Kidney (tissue), 13 donors: ENCODE measurements at regions not wholly inside any gene's neighbourhood (a gene's known extent, or its start where the extent isn't known, plus 50 kb on each side); places are given as distances from the start of the nearest gene placed in this dataset.

Source experiments
- DNase-seq, 5 donors: peaks; one replicate each; pipeline ENCODE4 v3.0.0-alpha.2; 2013 to 2020
- FAIRE-seq: peaks from 2 replicates; lab custom pipeline; 2012; peaks lifted over from hg19 to GRCh38; lab: Jason Lieb, UNC
- H3K27ac ChIP-seq, 2 donors: one replicate each; pipeline ENCODE4 v1.7.0; 2013; ENCODE audit warnings: low read depth in 2 of 2, low read length in 2 of 2, inconsistent platforms in 1 of 2
- H3K27me3 ChIP-seq: one replicate; pipeline ENCODE4 v1.7.1; 2013; ENCODE audit warnings: low read length, inconsistent platforms; ENCODE audit not compliant: control insufficient read depth, insufficient read depth
- H3K36me3 ChIP-seq, 3 donors: one replicate each; pipeline versions ENCODE4 v1.7.0 to v1.7.1; 2013; ENCODE audit warnings: low read length in 3 of 3, control low read depth in 1 of 3, inconsistent platforms in 1 of 3; ENCODE audit not compliant: insufficient read depth in 3 of 3, control insufficient read depth in 2 of 3
- H3K4me1 ChIP-seq, 3 donors: one replicate each; pipeline versions ENCODE4 v1.7.0 to v1.7.1; 2013; ENCODE audit warnings: low read length in 3 of 3, inconsistent platforms in 1 of 3, low read depth in 1 of 3; ENCODE audit not compliant: control insufficient read depth in 2 of 3, insufficient read depth in 2 of 3
- H3K4me3 ChIP-seq, 3 donors: one replicate each; pipeline versions ENCODE4 v1.7.0 to v1.8.1; 2013; ENCODE audit warnings: low read length in 3 of 3, control low read depth in 1 of 3, inconsistent platforms in 1 of 3
- H3K9ac ChIP-seq, 3 donors: one replicate each; pipeline versions ENCODE4 v1.7.0 to v1.7.1; 2013; ENCODE audit warnings: low read length in 3 of 3, control low read depth in 1 of 3, inconsistent platforms in 1 of 3
- H3K9me3 ChIP-seq, 3 donors: one replicate each; pipeline versions ENCODE4 v1.7.0 to v1.7.1; 2013; ENCODE audit warnings: low read length in 3 of 3, control low read depth in 1 of 3, inconsistent platforms in 1 of 3; ENCODE audit not compliant: control insufficient read depth in 2 of 3, insufficient read depth in 1 of 3
- intact Hi-C: fragments of 100-400 bp; cut with DNase I; formaldehyde crosslinking; loops from one replicate; pipeline ENCODE4 v1.11.1; 2022
- TF ChIP-seq, protein P1 (sequence below): IDR thresholded peaks from 3 replicates; pipeline ENCODE4 v1.5.1; 2012; ENCODE audit warnings: mild to moderate bottlenecking, moderate library complexity, borderline replicate concordance; ENCODE audit not compliant: insufficient read depth; ENCODE audit errors: extremely low read depth
- donor health status: control.
- donor health status: control.
- donor health status: control.
- donor health status: control.
- donor health status: control.
- donor health status: DM: yes; HTN: yes; CAD: no.
- donor health status: Normal renal cell carcinoma (clear cell type).

DNA sequence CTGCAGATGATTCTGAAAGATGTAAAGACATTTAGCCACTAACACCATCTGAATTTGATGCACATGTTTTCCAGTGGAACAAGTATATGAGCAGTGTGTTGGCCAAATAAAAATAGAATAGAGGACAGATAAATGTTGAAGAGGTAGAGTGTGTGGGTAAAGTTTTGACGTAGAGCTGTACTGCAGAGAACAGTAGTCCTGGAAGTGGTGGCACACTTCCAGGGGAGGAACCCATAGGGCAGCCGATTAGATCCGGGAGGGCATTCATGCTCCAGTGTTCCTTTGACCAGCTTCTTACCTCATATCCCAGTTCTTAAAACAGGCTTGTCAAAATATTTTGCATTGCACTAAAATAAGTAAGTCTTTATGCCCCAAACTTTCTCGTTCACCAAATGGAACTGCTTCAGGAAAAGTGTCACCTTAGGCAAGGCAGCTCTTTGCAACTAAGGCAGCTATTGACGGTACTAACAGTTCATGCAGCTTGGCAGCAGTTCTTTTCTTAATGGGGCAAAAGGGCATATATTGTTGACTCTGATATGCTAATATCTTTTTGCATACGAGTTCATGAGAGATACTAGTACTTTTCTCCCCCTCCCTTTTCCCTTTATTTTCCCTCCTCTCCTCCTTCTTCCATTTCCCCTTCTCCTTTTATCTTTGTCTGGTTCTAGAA, 429.3 kb upstream of the AZI2 start:
- Histone ChIP-seq H3K9ac (no peak overlapping the region), H3K4me1 (no peaks in the 10 kb centered on the region), H3K4me3 (no peak overlapping the region), H3K9me3 (no peaks in the 10 kb centered on the region), H3K27ac (no peak overlapping the region), H3K27me3 (no peaks in the 10 kb centered on the region), H3K36me3 (no peaks in the 10 kb centered on the region)
- no peak for FAIRE-seq
- DNase-seq = no peak
- intact Hi-C loops = no loop called here
- TF ChIP-seq, protein P1, sequence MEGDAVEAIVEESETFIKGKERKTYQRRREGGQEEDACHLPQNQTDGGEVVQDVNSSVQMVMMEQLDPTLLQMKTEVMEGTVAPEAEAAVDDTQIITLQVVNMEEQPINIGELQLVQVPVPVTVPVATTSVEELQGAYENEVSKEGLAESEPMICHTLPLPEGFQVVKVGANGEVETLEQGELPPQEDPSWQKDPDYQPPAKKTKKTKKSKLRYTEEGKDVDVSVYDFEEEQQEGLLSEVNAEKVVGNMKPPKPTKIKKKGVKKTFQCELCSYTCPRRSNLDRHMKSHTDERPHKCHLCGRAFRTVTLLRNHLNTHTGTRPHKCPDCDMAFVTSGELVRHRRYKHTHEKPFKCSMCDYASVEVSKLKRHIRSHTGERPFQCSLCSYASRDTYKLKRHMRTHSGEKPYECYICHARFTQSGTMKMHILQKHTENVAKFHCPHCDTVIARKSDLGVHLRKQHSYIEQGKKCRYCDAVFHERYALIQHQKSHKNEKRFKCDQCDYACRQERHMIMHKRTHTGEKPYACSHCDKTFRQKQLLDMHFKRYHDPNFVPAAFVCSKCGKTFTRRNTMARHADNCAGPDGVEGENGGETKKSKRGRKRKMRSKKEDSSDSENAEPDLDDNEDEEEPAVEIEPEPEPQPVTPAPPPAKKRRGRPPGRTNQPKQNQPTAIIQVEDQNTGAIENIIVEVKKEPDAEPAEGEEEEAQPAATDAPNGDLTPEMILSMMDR = no peak

DNA sequence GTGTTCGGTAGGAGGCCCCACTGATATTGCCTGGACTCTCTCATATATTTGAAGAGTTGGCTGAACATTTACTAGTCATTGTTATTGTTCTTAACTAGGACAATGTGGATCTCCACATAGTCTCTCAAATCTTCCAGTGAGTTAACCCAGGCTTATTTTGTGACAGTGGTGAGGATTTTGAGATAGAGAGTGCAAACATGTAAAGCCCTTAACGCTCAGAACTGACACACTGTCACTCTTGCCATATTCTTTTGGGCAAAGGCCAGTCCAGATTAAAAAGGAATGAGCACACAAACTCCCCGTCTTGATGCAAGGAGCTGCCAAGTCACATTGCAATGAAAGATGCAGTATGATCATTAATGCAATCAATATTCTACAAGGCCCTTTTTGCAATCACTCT, 431.9 kb upstream of the AZI2 start:
- Histone ChIP-seq H3K4me3 (no peak overlapping the region), H3K27ac (no peak overlapping the region), H3K9me3 (no peaks in the 10 kb centered on the region), H3K4me1 (no peaks in the 10 kb centered on the region), H3K9ac (no peak overlapping the region), H3K27me3 (no peaks in the 10 kb centered on the region), H3K36me3 (no peaks in the 10 kb centered on the region)
- TF ChIP-seq, protein P1 = no peak
- DNase-seq = no peak
- intact Hi-C loops = no loop called here
- FAIRE-seq = no peak

DNA sequence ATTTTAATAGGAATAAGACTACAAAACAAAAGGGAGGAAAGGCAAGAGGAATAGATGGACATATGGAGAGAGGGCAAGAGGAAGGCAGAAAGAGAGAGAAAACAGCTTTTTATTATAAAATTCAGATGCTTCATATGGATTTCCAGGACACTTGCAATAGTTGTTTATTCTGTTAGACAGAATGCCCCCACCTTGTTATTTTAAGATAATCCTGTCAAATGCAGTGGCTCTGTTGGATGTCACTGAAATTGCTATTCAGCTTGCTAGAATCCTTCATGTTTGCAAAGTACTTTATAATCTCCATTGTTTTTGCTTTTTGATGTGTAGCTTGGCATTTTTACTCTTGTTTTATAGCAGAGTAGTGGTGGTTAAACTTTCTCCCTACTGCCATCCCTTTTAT, 432.4 kb upstream of the AZI2 start:
- H3K9me3 ChIP-seq = no peaks in the 10 kb centered on the region
- DNase-seq (peak in 1 of 5 donors; percentile 1), FAIRE-seq (no peak)
- H3K4me3 ChIP-seq = no peak overlapping the region
- no peaks in the 10 kb centered on the region for H3K27me3 ChIP-seq
- no peak overlapping the region for H3K27ac ChIP-seq
- H3K36me3 ChIP-seq = no peaks in the 10 kb centered on the region
- no peak overlapping the region for H3K9ac ChIP-seq
- TF ChIP-seq, protein P1 = no peak
- H3K4me1 ChIP-seq = no peaks in the 10 kb centered on the region
- intact Hi-C loops = no loop called here

DNA sequence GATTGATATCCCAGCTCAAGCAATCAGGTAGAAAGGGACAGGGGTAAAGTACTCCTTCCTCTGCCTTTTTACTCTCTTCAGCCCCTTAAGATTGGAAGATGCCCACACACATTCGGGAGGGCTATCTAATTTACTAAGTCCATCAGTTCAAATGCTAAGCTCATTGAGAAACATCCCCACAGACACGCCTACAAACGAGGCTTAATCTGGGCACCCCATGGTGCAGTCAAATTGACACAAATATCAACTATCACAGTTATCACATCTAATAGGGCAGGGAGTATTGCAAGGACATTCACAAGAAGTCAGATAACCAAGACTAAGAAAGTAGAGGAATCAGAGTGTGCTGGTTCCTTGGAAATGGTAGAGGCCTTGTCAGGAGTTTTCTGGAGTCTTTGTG, 437.8 kb upstream of the AZI2 start:
- Histone ChIP-seq H3K9me3 (no peaks in the 10 kb centered on the region), H3K27ac (no peak overlapping the region), H3K4me3 (no peak overlapping the region), H3K36me3 (no peaks in the 10 kb centered on the region), H3K4me1 (no peaks in the 10 kb centered on the region), H3K27me3 (no peaks in the 10 kb centered on the region), H3K9ac (no peak overlapping the region)
- TF ChIP-seq, protein P1 = no peak
- DNase-seq = no peak
- intact Hi-C loops = no loop called here
- no peak for FAIRE-seq
